NCI-H2227 (cell line): ENCODE measurements at regions not wholly inside any gene's neighbourhood (a gene's known extent, or its start where the extent isn't known, plus 50 kb on each side); places are given as distances from the start of the nearest gene placed in this dataset.

ENCODE experiments used
- DNase-seq: peaks from one replicate; lab custom pipeline; 2025; ENCODE audit not compliant: unreplicated experiment; lab: John Stamatoyannopoulos, UW

DNA sequence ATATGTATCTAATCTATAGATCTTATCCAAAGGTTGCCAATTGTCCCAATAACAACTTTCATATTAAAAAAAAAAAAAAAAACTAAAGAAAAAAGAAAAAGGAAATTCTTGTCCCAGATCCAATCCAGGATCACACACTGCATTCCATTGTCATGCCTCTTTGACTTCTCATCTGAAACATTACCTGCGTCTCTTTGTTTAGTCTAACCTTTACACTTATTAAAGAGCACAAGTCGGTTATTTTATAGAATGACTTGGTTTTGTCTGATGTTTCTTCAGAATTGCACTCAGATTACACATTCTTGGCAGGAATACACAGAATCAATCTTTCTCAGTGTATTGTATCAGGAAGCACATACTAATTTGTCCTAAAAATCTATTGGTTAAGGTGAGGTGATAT, 392.5 kb upstream of the KLHL29 start:
- no peak for DNase-seq

DNA sequence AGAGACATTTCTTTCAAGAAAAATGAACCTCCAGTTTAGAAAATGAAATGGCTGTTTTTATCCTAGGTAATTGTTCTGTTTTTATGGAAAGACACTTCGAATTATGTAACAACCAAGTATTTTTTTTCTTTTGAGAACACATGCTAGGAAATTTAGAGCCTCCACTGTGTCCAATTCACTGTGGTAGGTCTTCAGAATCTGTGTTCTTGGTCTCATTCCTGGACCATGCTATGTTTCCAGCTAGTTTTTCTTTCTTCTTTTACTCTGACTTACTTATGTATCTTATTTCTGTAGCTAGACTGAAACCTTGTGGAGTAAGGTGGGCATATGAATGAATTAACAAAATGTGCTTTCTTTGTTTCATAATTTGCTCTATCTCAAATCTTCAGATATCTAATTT, 391.7 kb upstream of the KLHL29 start:
- DNase-seq = no peak

DNA sequence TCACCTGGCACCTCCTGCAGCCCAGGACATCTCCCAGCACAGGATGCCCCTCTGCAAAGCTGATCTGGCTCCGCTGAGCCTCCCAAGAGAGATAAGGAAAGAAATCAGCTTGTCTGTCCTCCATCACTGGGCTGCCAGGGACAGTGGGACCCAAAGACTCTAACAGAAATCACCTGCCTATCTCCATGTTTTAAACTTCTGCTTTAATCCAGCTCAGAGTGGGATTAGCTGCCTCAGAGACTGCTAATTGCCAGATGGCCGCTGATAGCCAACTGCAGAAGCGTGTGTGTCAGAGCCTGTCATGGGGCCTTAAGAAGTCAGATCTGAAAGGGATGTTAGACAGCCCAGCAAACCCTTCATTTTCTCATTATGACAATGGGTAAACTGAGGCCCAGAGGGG, 389.4 kb upstream of the KLHL29 start:
- DNase-seq = no peak

- no peak for DNase-seq
Observed at GRCh38 chr2:22996911-22997310, 388.1 kb upstream of the KLHL29 start.

DNA sequence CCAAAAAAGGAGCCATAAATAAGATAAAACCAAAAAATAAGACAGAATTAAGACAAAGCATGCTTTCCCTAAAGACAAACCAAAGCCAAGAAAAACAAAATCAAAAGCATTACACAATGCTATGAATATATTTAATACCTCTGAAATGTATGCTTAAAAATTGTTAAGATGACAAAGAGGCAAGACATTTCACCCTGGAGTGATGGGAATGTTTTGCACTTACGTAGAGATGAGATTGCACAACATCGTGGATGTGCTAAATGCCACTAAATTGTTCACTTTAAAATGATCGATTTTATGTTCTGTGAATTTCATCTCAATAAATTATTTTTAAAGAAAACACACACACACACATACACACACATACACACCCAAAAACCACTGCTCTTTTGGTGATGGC, 386.6 kb upstream of the KLHL29 start:
- no peak for DNase-seq

- no peak for DNase-seq
Observed at GRCh38 chr2:22999951-23000350, 385.0 kb upstream of the KLHL29 start.

GRCh38 chr2:23002234-23002633, 382.7 kb upstream of the KLHL29 start:
- no peak for DNase-seq

- no peak for DNase-seq
Observed at GRCh38 chr2:23005469-23005868, 379.5 kb upstream of the KLHL29 start.

DNA sequence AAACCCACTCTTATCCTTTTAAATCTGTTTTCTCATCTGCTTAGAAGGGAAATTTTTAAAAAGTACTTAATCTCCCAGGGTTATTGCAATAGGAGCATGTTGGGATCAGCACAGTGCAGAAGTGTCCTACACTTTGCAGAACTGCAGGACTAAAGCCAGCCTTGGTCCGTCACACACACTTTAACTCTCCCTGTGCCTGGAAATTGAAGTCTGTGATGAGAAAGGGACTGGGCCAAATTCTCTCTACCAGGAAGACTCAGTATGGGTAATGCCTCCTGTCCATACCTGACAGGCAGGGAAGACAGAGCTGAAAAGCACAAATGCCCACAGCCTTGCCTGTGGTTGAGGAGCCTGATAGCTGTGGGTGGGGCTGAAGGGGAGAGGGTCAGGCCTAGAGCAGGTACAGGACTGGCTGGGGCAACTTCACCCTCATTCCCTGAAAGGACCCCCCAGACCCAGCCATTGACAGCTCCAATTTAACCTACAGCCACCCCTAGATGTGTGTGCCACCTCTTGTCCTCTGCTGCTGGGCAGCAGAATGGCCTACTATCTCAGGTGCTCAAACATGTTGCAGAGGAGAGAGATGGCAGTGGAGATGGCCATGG, 377.2 kb upstream of the KLHL29 start:
- no peak for DNase-seq

DNA sequence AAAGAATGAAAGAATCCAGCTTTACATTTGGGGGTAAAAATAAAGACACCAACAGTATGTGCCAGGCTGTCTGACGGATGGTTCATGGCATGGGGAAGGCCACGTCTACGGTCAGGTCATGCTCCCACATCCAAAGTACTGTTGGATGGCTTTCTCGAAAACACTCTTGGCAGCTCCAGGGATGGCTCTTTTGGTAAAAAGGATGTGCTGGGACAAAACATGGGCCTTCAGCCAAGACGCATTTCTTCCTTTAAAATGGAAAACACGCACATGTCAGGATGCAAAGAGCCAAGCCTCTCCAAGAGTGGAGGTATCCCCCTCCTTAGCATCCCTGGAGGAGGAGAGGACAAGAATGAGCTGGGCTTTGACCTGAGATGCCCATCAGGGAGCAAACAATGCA, 376.5 kb upstream of the KLHL29 start:
- no peak for DNase-seq

GRCh38 chr2:23008951-23009350, 376.0 kb upstream of the KLHL29 start:
- no peak for DNase-seq

DNA sequence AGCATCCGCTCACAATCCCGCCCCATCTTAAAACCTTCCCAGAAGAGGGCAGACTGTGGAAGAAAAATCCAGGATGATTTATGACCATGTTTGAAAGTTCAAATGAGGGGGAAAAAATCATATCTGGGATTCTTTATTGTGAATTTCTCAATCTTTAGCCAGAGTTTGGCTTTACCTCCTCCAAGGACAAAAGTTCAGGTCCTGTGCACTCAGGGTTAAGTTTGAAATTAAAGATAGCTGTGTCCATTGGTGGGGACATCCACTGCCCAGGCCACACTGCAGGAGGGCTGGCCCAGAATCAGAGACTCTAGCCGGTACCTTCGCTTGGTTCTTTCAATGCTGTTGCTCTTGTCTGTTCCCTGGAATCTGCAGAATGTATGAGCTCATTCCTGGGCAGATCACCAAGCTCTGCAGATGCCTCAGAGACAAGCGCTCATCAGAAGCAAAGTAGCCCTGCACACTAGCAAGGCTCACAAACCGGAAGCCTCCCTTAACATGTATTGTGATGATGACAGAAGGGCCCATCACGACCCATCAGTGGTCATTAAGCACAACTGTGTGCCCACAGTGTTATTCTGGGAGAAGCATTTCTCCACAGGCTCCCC, 375.3 kb upstream of the KLHL29 start:
- DNase-seq = no peak

GRCh38 chr2:23012499-23012898, 372.5 kb upstream of the KLHL29 start:
- no peak for DNase-seq

GRCh38 chr2:23015651-23016200, 369.3 kb upstream of the KLHL29 start:
- DNase-seq = no peak

GRCh38 chr2:23019476-23019875, 365.5 kb upstream of the KLHL29 start:
- DNase-seq = no peak

GRCh38 chr2:23020659-23021058, 364.3 kb upstream of the KLHL29 start:
- DNase-seq = no peak

DNA sequence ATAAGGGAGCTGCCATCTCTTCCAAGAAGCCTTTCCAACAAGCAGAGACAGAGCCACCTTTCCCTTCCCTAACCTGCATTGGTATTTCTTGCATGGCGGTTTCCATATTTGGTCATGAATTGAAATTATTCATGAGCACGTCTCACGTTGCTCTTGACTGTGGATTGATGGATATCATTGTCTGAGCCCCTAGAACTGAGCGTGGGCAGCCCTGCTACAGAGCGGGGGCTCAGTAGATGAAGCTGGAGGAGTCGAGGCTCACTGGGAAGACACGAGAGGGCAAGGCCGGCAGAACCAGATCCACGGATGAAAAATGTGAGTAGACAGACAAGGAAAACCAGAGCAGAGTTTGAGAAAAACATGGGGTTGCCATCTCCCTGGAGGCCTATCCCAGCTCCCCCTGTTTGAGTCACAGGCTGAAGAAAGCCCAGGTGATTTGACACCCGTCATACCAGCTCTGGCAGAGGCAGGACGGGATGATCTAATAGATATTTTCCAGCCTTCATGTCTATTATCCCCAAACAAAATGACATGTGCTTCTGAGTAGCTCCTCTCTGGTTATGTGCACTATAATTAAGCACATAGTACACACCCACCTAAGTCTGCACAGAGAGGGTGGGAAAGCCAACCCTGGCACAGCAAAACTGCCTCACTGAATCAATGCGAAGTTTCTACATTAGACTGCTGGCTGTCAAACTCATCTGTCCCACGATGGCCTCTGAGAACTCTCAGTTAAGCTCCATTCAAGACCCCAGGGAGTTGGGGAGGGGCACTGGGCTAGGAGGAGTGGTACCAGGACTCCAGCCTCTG, 363.5 kb upstream of the KLHL29 start:
- no peak for DNase-seq

DNA sequence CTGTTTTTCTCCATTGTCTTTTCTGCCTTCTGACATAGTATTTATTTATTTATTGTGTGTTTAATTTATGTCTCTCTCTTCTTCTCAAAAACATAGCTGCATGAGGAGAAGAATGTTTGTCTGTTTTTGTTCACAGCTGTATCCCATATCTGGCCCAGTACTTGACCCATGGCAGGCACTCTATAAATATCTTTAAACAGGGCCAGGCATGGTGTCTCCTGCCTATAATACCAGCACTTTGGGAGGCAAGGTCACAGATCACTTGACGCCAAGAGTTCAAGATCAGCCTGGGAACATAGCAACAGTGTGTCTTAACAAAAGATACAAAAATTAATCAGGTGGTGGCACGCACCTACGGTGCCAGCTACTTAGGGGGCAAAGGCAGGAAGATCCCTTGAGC, 361.3 kb upstream of the KLHL29 start:
- no peak for DNase-seq

DNA sequence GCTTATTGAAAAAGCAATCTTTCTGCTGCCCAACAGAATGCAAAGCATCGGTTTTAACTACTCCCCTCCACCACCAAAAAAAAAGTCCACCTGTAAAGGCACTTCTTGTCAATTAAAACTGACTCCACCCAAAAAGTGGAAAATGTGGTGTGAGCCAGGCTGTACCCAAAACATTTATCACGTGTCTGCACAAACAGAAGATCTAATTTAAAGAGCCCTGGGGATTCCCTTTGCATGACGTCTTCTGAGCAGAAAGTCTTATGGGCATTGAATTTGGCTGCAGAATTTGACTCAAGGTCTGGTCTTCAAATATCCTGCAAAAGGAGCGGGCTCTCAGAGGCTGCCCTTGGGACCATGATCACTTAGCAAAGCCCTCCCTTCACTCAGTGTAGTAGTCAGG, 358.3 kb upstream of the KLHL29 start:
- no peak for DNase-seq

GRCh38 chr2:23027396-23027795, 357.6 kb upstream of the KLHL29 start:
- no peak for DNase-seq

- DNase-seq = no peak
Observed at GRCh38 chr2:23028106-23028505, 356.9 kb upstream of the KLHL29 start.

- no peak for DNase-seq
Observed at GRCh38 chr2:23029111-23029510, 355.9 kb upstream of the KLHL29 start.
